ENCODE measurements at regions not wholly inside any gene's neighbourhood (a gene's known extent, or its start where the extent isn't known, plus 50 kb on each side); places are given as distances from the start of the nearest gene placed in this dataset.

- no peak for TF ChIP-seq POLR2A (IDR thresholded peaks at IDR 0.05)
- no peak for TF ChIP-seq CTCF (IDR thresholded peaks at IDR 0.05)
Measured at GRCh38 chr20:50292079-50292590, 101.5 kb downstream of the CEBPB start.
